Transverse colon (tissue), 3 donors: ENCODE measurements at regions not wholly inside any gene's neighbourhood (a gene's known extent, or its start where the extent isn't known, plus 50 kb on each side); places are given as distances from the start of the nearest gene placed in this dataset.
"Not testable (repeated sequence)": the region's sequence is repeated elsewhere in the genome, so short reads cannot be mapped to it uniquely, and the experiment has no call there.

Experiments used
- CTCF ChIP-seq, 5 experiments: fragments of 200-600 bp in 3 of 5; fragments of 450-650 bp in 2 of 5; sonication (generic) in 3 of 5; IDR thresholded peaks; 1 replicate in 2 of 5; 2 replicates in 3 of 5; pipeline ENCODE4 v1.5.1; 2016 to 2017; ENCODE audit warnings: antibody characterized with exemption in 5 of 5, inconsistent platforms in 3 of 5, mild to moderate bottlenecking in 2 of 5, moderate library complexity in 1 of 5
- EP300 ChIP-seq: sonication (generic); formaldehyde crosslinking; IDR thresholded peaks from one replicate; pipeline ENCODE4 v1.6.1; 2017; ENCODE audit warnings: antibody characterized with exemption, low read depth

- not testable (repeated sequence) for TF ChIP-seq EP300; CTCF (IDR thresholded peaks at IDR 0.05)
Observed at GRCh38 chr6:28691991-28692390, 166.3 kb downstream of the GPX5 start.
